GM19468 (cell line): ENCODE measurements at regions not wholly inside any gene's neighbourhood (a gene's known extent, or its start where the extent isn't known, plus 50 kb on each side); places are given as distances from the start of the nearest gene placed in this dataset.

Source experiments
- ATAC-seq: cut with Tn5 transposase; IDR thresholded peaks from one replicate; pipeline ENCODE4 v1.9.1; 2021; ENCODE audit warnings: mild to moderate bottlenecking, moderate library complexity, moderate number of reproducible peaks; ENCODE audit not compliant: unreplicated experiment; ENCODE audit errors: extremely low read depth

DNA sequence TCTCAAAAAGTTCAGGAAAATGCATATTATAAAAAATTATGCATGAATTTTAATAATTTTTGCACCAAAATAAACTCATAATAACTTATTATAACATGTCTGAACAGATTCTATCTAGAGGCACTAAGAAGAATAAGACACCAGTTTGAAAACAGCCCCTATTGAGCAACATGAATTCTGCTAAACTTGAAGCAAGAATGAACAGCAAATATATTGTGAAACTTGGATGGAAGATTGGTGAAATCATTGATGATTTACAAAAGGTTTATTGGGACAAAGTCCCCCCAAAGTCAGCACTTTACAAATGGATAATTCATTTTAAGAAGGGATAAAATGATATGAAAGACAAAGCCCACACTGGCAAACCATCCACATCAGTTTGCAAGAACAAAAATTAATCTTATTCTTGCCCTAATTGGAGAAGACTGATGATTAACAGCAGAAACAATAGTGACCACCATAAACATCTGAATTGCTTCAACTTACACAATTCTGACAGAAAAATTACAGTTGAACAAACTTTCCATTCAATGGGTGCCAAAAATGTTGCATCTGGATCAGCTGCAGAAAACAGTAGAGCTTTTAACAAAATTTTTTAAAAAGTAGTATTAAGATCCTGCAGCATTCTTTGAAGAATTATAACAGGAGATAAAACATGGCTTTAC, 257.5 kb upstream of the FAT3 start:
- no peak for ATAC-seq

DNA sequence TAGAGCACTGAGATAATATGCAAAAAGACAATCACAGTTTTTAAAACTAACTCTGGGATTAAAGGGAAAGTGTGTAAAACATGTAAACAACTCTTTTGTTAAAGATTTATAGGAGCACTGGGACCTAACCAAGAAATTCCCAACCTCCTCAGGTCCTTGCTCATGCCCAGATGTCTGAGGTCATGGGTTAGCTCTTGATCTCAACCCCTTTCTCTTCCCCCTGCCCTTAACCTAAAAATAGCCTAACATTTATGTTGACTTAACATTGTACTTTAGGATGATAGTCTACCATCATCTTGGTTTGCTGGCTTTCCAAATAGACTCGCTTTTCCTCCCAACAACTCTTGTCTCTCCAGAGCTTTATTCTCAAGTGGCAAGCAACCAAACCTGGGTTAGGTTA, 258.2 kb upstream of the FAT3 start:
- ATAC-seq, result no peak

GRCh38 chr11:91960770-91961169, 263.8 kb upstream of the FAT3 start:
- ATAC-seq, result no peak

- no peak for ATAC-seq
Measured at GRCh38 chr11:91959411-91959810, 265.2 kb upstream of the FAT3 start.

- ATAC-seq, result no peak
Measured at GRCh38 chr11:91956711-91957110, 267.9 kb upstream of the FAT3 start.

GRCh38 chr11:91955206-91955605, 269.4 kb upstream of the FAT3 start:
- ATAC-seq, result no peak

DNA sequence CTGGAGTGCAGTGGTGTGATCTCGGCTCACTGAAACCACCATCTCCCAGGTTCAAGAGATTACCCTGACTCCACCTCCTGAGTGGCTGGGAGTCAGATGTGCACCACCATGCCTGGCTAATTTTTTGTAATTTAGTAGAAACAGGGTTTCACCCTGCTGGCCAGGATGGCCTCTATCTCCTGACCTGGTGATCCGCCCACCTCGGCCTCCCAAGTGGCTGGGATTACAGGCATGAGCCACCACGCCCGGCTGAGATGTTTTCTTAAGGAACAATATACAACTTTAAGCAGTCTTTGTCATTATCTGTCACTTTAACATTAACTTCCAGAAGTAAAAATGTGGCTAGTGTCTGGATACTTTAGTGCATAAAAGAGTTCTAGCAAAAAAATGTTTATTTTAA, 272.6 kb upstream of the FAT3 start:
- ATAC-seq, result no peak

DNA sequence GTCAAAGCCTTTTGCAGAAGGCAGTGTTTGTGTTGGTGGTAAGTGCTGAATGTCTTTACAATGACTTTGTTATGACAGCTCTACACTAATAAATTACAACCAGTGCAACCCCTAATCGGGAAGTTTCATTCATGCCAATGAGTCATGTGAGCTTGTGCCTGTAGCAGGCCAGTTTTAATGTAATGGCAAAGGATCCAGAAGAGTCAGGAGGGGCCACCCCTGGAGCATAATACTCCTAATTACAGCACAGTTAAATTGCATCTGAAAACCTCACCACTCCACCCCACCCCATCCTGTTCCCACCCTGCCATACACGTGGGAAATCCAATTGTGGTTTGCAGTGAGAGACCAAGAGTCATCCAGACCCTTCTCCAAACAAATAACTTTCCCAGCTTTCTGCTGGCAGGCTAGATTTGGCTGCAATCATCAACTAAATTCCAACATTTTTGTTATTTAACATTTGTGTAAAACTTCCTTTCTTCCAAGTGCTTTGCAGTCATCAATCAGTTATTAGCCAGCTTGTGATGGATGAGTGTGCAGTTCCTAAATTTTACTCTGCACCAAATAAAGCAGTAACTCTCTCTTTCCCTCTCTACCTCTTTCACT, 277.3 kb upstream of the FAT3 start:
- no peak for ATAC-seq

DNA sequence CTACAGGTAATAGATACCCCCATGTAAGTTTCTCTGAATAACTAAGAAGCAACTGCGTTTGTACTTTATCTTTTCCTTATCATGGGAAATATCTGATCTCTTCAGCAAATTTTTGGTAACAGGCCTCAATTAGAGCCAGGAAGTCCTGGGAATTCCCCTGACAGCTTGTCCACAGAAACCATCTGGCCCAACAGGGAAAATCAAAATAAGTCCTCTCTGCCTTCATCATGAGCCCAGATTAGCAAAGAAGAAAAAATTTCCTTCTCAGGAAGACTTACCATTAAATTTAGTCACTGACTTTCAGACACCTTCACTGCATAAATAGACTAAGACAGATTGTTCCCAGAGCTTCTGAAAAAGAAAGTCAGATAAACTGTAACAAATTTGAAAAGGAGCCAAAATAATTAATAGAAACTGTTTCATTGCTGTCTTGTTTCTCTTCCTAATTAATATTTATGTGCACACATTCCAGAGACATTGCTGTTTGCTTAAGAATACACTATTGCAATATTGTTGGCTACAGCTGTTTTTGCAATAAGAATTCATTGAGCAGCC, 278.1 kb upstream of the FAT3 start:
- ATAC-seq, result no peak

GRCh38 chr11:91935120-91935519, 289.5 kb upstream of the FAT3 start:
- no peak for ATAC-seq

- ATAC-seq, result no peak
Measured at GRCh38 chr11:91932151-91932821, 292.3 kb upstream of the FAT3 start.

DNA sequence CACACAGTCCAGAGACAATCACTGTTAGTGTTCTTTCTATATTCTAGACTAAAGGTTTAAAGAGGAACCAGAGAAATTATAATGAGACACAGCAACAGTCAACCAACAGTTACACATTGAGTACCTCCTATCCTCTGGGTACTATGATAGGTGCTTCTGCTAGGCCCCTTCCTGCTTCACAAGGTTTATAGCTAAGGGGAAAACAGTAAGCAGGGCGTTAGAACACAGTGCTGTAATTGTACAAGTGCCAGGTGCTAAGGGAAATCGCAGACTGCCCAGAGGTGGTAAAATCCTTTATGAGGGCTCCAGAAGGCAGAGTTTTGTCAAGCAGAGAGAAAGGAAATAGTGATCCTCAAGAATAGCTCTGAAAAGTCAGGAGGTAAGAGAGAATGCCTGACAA, 297.2 kb upstream of the FAT3 start:
- ATAC-seq, result no peak

- no peak for ATAC-seq
Measured at GRCh38 chr11:91926965-91927364, 297.7 kb upstream of the FAT3 start.

DNA sequence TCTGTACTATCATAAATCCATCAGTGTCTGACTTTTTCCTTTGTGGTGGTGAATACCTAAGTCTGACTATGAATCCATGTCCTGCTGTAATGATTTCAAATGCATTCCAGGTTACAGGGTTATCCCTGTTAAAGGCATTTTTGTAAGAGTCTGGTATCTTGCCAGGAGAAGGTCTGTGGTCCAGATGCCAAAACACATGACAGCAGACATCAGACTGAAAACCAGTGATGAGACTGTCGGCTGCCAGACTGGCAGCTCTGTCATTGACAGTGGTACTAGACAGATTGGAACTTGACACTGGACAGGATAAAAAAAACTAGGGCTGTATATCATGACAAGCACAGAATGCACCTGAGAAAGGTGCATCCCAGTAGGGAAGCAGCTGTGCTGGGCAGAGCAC, 301.8 kb upstream of the FAT3 start:
- no peak for ATAC-seq

DNA sequence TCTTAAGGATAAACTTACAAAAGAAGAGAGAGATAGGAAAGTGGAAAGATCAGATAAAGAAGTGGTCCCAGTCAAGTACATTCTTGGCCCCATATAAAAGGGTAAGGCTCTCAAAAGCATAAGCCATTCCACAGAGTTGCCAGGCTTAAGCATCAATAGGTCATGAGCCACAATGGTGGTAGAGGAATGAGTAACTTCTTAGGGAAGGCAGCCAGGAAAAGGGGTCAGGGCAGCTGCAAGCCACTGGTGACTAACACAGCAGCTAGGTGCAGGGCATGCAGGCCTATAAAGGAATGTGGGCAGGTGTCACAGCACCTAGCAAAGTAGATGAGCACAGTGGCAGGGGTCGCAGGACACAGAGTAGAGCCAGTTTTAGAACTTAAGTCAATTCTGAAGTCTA, 302.6 kb upstream of the FAT3 start:
- no peak for ATAC-seq

DNA sequence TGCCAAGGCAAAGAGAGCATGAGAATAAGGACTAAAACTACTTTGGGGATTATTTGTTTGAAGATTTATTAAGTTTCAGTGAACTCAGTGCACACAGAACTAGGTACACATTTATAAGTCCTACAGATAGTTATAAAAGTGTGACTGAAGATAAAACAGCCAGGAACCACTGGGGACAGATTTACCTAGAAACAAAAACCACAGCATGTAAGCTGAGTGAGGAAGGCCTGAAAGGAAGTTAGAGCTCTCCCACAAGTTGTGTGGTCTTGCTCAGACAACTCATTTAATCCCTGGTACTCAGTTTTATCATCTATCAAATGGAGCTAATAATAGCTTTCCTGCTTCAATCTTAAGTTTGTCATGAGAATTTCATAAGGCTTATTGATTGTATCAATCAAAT, 311.2 kb upstream of the FAT3 start:
- no peak for ATAC-seq

DNA sequence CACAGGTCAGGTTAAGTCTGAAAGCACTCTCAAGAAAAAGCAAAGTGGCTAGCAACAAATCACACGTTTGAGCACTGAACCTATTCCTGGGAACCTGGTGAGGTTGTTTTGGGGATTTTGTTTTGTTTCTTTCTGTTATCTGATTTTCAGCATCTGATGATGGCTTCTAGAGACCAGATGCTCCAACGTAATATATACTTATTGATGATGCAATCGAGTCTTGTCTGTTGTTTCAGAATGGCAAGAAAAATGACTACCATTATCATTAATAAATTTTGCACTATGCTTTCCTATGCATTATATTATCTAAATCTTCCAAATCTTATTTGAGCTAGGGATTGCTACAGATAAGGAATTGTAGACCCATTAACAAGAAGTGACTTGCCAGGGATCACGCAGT, 312.3 kb upstream of the FAT3 start:
- no peak for ATAC-seq

GRCh38 chr11:91906871-91907624, 317.6 kb upstream of the FAT3 start:
- ATAC-seq, result no peak

GRCh38 chr11:91904792-91905785, 319.5 kb upstream of the FAT3 start:
- ATAC-seq, result no peak

DNA sequence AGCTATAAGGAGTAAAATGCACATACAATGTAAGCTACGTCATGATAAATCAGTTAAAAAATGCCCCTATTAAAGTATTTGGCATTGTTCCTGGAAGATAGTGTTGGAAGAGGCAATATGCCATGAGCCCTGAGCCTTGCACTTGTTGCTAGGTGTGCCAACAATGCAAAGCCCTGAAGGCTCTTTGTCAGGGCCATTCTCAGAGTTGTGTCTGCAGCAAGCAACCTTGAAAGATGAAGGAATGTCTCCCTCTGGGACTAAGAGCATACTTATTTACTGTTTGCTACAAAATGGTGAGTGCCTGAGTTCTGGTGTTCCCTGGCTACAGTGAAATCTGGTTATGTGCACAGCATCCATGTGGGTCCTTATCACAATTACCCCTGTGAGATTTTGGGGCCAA, 322.3 kb upstream of the FAT3 start:
- ATAC-seq, result no peak
